ENCODE measurements at regions not wholly inside any gene's neighbourhood (a gene's known extent, or its start where the extent isn't known, plus 50 kb on each side); places are given as distances from the start of the nearest gene placed in this dataset.

DNA sequence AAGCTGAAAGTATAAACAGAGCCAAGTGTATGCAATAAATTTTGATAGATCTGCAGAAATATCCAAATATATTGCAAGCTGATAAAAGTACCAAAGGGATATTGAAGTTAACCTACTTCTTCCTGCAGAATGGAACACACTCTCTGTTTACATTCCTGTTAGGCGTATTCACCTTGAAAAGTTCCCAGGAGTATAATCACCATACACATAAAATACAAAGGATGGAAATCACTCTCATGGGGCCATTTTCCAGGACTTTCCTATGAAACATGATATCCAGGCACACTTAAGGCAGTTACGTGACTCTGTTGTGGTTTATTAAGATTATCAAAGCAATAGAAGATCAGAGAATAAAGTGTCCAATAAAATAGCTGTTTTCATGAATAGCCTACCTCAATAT is 1142.3 kb downstream of the NLGN4X start:
- DNase-seq (ENCODE audit: low read depth in 2 of 2): no peak

DNA sequence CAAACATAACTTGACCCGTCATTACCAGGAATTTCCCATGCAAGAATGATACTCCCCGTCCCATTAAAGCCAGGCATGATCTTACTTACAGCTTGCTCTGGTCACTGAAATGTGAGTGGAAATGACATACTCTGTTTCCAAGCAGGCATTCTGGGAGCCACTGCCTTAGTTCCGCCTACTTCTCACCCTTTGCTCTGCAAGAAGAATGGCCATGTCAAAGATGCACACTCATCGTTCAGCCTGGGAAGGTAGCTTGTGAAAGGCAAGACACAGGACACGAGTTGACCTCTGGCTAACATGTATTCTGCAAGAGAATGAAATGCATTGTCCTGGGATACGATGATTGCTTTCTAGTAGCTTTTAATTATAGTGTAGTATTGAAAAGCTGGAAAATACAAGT is 1144.4 kb downstream of the NLGN4X start:
- no peak for DNase-seq (ENCODE audit: low read depth in 2 of 2)

DNA sequence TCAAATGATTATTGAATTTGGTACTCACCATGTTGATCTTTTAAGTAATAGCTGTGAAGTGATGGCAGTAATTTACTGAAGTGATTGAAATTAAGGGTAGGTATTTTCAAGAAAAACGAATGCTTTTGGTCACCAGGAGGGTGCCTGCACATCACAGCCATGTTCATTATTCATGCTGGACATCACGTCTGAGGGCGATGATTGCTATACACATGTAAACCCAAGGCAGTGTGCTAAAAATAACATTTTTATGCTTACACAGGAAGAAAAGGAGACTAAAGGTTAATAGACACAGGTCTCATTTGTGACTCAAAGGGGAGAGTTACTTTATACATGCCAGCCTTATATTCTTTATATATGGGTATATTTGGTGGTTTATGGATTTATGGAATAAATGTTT is 1146.0 kb downstream of the NLGN4X start:
- DNase-seq (ENCODE audit: low read depth in 2 of 2): no peak

DNA sequence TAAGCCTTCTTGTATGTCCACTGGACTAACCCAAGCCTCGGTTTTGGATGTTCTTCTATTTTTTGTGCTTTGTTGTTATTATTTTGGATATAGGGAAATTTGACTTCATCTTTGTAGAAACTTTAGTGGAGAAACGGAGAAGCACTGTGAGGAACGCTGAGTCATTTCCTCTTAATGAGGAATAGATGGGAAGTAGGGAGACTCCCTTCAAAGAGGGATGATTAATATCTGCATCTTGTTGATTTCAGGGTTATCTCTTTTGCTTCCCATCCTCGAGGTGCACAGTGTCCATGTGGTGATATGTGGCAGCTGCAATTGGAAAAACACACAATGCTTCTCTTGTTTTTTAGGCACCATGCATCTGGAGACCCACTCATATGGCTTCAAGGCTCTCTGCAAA is 1147.9 kb downstream of the NLGN4X start:
- no peak for DNase-seq (ENCODE audit: low read depth in 2 of 2)

DNA sequence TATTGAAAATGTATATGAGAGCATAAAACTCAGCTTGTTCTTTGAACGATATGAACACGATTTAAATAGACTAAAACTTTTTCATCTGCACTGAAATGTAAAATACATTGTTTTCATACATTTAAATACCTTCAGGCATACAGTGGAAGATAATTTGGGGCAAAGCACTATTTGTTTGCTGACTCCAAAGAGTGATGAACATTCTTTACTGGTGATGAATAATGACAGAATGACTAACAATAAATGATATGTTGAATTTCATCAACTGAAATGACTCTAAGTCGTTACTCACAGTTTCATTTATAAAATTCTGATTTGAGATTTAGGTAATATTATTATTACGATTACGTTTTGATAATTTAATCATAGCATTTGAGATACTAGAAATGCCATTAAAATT is 1160.1 kb downstream of the NLGN4X start:
- no peak for DNase-seq (ENCODE audit: low read depth in 2 of 2)

DNA sequence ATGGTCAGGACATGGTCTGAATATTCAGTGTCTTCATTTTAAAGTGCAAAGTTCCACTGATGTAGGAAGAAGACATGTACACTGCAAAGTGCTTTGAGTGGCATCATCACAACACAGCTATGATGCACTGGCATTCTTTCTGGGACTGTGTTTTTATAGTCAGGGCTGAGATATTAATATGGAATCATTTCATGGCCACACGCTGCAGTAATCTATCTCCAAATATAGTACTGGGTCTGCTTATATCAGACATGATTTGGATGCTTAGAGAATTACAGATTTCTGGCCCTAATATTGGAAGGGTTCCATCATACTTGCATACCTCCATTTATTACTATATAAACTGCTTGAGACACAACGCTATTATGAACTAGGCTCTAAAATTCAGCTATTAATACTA is 1170.9 kb downstream of the NLGN4X start:
- no peak for DNase-seq (ENCODE audit: low read depth in 2 of 2)

DNA sequence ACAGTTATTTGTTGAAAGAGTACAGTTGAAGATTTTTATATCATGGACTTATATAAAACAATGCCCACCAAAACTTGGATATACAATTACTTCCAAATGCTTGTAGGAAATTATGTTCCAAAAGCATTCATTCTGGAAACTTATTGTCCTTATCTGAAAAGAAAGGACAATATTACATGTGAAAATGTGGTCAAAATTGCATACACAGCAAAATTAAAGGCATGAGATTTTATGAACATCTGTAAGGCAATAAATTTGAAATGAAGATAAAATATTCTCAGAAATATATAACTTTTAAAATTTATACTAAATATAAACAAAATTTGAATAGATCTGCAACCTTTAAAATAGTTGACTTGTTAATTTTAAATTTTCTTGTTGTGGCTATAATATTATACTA is 1173.8 kb downstream of the NLGN4X start:
- DNase-seq (ENCODE audit: low read depth in 2 of 2): no peak

DNA sequence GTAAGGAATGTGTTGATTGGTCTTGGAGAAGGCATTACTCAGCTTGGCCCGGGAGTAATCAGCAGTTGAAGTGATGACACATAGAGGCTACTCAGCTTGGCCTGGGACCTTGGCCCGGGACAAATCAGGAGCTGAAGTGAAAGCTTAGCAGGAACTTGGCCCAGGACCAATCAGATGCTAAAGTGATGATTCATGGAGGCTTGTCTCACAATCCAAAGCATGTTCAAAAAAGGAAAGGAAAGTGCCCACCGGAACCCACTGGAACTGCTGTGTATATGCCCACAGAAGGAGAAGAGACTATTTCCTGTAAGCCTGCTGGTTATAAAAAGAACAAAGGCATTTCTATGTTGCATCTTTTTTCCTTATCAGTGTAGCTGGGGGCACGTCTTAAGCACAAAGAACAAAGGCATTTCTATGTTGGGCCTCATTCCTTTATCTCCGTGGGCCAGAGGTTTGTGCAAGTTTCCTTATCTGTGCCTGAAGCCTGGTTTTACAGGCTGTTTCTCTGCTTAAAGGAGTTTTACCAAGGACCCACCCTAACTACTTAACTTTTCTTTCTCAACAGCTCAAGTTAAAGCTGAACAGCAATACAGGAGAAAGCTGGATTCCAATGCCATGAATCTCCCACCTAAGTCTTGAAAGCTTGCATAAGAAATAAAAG is 1176.7 kb downstream of the NLGN4X start:
- no peak for DNase-seq (ENCODE audit: low read depth in 2 of 2)

DNA sequence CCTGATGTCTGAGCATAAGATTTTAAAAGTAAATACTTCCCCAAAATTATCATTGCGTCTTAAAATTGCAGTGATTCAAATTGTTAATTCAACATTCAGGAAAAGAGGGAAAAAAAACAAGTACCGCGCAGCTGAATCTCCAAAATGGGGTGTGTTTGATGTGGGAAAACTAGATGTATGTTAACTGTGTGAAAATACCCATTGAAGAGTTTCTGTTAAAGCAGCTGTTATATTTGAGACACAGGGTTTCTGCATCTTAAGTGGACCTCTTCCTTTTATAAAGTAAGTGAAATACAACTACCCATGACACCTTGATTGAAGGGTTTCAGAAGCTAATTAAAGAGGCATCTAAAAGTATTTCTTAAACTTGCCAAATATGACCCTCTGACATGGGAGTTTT is 1186.1 kb downstream of the NLGN4X start:
- no peak for DNase-seq (ENCODE audit: low read depth in 2 of 2)

DNA sequence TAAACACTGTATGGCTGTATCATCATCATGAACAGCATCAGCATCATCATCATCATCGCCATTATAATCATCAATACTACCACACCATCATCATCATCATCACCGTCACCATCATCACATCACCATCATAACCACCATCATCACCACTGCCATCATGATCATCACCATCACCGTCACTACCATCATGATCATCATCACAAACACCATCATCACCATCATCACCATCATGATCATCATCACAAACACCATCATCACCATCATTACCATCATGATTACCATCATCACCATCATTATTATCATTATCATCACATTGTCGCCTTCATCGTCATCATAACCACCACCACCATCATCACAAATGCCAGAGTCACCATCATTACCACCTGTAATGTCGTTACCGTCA is 1196.9 kb downstream of the NLGN4X start:
- no peak for DNase-seq (ENCODE audit: low read depth in 2 of 2)

DNA sequence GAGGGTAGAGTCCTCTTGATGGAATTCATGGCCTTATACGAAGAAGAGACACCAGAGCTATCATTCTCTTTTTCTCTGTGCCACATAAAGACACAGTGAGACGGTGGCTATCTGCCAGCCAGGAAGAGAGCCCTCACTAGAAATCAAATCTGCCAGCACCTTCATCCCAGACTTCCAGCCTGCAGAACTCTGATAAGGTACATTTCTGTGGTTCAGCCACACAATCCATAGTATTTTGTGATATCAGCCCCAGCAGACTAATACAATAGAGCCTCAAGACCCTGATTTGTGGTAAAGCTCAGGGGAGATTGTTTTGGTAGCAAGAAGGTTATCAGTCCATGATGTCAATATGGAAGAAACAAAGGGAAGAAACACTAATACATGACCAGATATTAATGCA is 1213.2 kb downstream of the NLGN4X start:
- DNase-seq (ENCODE audit: low read depth in 2 of 2): no peak

DNA sequence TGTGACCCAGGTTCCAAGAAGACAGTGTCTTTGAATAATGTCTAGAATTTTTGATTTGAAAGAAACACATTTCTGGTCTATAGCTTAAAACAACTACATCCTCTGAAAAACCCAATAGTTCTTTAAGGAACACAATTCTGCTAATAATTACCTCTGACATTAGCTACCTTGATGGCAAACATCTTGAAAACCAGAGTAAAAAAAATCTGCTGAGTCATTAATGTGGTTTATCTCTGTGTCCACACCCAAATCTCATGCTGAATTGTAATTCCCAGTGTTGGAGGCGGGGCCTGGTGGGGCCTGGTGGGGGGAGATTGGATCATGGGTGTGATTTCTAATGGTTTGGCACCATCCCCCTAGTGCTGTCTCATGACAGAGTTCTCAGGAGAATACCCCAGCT is 1233.8 kb downstream of the NLGN4X start:
- no peak for DNase-seq (ENCODE audit: low read depth in 2 of 2)

DNA sequence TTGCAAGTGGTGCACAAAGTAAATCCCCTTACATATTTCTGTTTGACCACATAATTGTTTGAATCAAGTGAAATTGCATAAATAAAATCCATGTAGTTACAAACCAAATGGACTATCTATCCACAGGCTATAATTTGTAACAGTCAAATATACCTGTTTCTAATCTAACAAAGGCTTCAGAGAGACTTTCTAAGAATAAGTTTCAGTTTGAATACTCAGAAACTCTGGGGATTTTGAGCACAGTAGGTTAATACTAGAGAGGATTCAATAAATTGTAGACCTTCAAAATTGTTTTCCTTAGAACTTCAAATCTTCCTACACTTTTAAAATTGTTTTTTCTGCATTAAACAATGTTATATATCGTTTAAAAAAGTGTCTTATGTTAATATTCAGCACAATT is 1250.1 kb downstream of the NLGN4X start:
- DNase-seq (ENCODE audit: low read depth in 2 of 2): no peak

DNA sequence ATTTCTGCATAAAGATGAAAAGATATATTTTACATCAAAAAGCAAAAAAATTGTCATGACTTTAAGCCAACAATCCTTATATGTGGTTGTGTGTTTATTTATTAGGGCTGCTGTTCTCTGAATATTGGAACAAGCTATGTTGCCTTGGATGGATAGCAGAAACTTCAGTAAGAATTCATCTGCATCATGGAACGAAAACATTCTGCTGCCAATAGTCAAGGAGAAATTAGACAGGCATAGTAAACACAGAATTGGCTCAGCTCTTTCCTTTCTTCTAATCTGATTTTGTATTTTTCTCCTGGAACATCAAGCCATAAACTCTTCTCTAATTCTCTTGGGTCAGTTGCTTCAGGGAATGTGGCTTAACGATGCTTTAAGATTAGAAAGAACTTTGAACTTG is 1257.0 kb downstream of the NLGN4X start:
- no peak for DNase-seq (ENCODE audit: low read depth in 2 of 2)

DNA sequence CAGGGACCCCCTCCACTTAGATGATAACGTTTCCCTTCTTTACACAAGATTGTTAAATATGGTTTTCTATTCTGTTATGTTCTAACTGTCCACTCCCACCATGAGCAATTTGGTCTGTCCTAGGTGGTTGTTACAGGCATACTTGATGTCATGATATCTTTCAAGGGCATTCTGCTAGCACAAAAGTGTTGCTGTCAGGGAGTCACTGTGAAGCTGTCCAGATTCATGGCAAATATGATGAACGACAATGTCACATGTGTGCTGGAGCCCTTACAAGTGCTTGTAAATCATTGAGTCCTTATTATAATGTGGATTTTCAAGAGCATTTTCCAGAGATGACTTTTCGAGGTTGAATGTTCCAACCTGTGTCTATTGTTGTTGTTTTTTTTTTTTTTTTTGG is 1250.7 kb upstream of the PRKX start:
- DNase-seq (ENCODE audit: low read depth in 2 of 2): no peak

DNA sequence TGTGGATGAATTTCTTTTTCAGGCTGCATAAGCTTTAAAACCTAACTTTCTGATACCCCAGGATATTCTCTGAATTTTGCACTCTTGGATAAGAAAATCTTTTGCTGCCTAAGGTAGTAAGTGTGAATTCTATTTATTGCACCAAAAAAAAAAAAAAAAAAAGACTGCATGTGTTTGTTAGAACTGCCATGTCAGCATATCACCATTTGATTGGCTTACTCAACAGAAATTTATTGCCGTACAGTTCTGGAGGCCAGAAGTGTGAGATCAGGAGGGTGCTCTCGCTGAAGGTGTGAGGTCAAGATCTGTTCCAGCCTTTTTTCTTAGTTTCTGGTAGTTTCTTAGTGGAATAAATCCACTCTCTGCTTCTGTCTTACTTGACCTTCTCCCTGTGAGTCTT is 1250.0 kb upstream of the PRKX start:
- no peak for DNase-seq (ENCODE audit: low read depth in 2 of 2)

DNA sequence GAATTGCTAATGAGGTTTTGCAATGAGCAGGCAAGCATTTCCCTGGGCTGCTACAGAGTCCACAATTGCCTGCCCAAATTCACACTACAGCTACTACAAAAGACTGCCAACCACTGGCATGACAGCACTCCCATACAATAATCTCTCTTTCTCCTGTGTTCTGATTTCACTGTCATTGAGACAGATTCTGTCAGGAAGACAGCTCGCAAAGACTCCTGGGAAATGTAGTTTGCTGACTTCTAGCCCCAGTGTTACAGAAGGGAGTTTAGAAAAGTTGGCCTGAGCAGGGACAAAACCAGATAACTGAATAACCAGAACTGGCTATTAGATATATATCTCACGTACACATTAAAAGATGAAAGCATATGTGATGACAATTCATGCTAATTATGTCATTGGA is 1231.3 kb upstream of the PRKX start:
- no peak for DNase-seq (ENCODE audit: low read depth in 2 of 2)

DNA sequence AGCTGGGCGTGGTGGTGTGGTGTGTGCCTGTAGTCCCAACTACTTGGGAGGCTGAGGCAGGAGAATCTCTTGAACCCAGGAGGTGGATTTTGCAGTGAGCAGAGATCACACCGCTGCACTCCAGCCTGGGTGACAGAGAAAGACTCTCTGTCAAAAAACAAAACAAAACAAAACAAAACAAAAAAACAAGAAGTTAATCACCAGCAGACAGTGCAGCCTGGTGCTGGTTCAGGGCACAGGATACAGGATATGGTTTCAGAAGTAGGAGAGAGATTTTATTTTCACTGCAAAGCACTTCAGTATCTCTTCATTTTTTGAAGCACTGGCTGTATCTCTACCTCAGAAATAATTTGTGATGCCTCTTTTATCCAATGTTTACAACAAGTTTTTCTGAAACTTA is 1222.9 kb upstream of the PRKX start:
- DNase-seq (ENCODE audit: low read depth in 2 of 2): no peak

DNA sequence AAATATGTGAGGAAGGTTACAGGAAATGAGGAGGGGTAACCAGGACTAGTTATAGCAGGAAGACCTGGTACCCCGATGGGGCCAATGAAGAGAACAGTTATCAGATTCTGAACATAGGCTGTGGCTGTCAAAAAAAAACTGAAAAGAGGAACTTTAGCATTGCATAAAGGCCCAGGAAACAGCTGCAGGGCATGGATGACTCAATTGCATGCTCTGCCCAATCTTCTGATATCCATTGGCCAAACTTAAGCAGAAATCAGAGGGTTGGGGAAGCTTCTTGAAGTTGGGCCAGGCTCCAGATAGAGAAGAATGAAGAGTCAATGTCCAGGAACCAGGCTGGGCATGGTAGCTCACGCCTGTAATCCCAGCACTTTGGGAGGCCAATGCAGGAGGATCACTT is 1222.4 kb upstream of the PRKX start:
- no peak for DNase-seq (ENCODE audit: low read depth in 2 of 2)

DNA sequence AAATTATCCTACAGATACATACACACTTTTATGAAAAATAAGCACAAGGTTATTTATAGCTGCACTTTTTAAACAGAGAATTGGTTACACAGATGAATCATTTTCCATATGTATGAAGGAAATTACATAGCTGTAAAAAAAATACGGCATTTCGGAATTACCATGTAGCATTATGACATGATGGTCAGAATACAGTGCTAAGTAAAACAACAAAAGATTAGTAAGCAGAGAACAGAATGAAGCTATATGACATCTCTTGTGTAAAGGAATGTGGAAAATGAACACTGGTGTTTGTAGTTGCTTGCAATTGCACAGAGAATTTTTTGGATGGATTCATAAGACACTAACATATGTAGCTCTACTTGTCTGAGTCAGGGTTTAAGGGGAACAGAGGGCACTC is 1222.0 kb upstream of the PRKX start:
- no peak for DNase-seq (ENCODE audit: low read depth in 2 of 2)

DNA sequence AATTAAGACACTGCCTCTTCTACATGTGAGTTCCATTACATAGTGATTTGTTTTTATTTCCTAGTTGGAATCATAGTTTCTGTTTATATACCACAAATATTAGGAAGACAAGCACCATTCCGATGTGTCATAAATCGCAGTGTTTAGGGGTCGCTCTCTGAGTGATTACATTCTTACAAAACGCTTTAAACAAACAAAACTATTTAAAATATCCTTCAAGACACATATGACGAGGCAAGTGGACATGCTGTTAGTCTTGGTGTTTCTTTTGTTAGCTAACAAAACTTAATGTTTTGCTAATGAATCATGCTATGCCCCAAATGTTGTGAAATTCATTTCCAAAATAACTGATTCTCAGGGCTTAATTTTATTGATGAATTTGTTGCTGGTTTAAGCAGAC is 1219.3 kb upstream of the PRKX start:
- DNase-seq (ENCODE audit: low read depth in 2 of 2): no peak

DNA sequence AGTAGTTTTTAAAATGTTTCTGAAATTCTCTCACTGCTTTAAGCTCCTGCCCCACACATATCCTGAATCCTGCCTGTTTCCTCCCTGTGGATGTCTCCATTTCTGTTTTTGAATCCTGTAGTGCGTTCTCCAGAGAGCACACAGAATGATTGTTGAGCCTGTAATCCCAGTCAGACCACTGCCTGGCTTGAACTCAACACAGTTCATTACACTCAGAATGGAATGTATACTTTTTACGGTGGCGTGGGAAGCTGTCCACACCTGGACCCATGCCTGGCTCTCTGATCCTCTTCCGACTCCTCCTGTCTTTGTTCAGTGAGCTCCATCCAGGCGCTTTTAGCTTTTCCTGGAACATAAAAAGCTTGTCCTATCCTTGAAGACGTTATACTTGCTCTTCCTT is 1217.0 kb upstream of the PRKX start:
- DNase-seq (ENCODE audit: low read depth in 2 of 2): no peak

DNA sequence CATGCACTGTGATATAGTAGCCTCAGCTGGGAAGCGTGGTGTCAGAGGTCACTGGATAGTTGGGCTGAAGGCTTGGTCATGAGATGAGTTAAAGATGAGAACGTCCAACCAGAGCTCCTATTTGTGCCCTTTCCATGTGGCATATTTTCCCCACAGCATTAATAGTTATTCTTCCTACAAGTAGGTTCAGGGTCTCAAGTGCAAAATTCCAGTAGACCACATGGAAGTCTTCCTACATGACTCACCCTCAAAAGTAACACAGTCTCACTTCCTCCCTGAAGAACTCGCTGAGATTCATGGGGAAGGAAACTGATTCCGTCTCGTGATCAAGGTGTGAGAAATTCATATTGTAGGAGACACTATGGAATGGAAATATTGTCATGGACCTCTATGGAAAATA is 1212.5 kb upstream of the PRKX start:
- DNase-seq (ENCODE audit: low read depth in 2 of 2): no peak

DNA sequence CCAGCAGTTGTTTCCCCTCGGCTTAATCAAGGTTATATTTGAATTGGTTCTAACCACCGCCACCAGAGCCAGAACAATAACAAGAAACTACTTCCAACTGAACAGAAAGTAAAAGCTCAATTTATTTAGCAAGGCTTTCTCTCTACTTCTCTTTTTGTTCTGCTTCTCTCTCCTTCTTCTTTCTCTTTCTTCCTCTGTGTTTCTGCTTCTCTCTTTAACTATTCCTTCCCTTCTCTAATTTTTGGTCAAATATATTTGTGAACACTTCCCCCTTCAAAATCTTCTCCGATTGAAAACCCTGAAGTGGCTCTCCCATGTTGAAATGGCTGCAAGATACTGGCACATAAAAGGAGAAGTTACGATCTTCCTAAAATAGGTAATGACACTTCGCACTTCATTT is 1195.9 kb upstream of the PRKX start:
- DNase-seq (ENCODE audit: low read depth in 2 of 2): no peak

DNA sequence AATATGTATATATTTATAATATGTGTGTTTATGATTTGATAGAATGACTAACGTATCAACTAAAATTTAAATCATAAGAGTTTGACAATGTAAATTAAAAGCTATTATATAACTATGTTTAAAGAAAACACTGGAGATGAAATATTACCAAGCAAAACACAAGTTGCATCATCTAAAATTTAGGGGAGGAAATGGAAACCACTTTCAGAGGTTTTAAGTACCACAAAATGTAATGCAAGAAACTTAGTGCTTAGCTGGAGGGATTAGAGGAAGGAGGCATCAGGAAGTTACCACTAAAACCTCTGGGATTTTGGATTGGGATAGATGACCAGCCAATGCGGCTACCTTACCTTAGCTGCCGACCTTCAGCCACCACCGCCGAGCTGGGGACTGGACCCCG is 1192.1 kb upstream of the PRKX start:
- DNase-seq (ENCODE audit: low read depth in 2 of 2): no peak
